KMS-11 (cell line): ENCODE measurements at regions not wholly inside any gene's neighbourhood (a gene's known extent, or its start where the extent isn't known, plus 50 kb on each side); places are given as distances from the start of the nearest gene placed in this dataset.

Experiments
- H2AFZ ChIP-seq: fragments of 200-600 bp; sonication (generic); 2 replicates; pipeline ENCODE4 v1.6.1; 2016; ENCODE audit warnings: antibody characterized with exemption, mixed run types, low read depth
- H3K27ac ChIP-seq: fragments of 200-600 bp; sonication (generic); 2 replicates; pipeline ENCODE4 v1.6.1; 2016; ENCODE audit warnings: mild to moderate bottlenecking, mixed run types
- H3K27me3 ChIP-seq: fragments of 200-600 bp; sonication (generic); 2 replicates; pipeline ENCODE4 v1.6.1; 2017; ENCODE audit warnings: mild to moderate bottlenecking, low read depth, mixed run types, moderate library complexity; ENCODE audit not compliant: insufficient read depth
- H3K36me3 ChIP-seq: fragments of 200-600 bp; sonication (generic); 2 replicates; pipeline ENCODE4 v1.6.1; 2017; ENCODE audit warnings: mild to moderate bottlenecking, mixed run types; ENCODE audit not compliant: insufficient read depth
- H3K4me1 ChIP-seq: fragments of 200-600 bp; sonication (generic); 2 replicates; pipeline ENCODE4 v1.6.1; 2016; ENCODE audit warnings: mild to moderate bottlenecking, low read depth, mixed run types; ENCODE audit not compliant: poor library complexity, severe bottlenecking
- H3K4me2 ChIP-seq: fragments of 200-600 bp; sonication (generic); 2 replicates; pipeline ENCODE4 v1.7.0; 2016; ENCODE audit warnings: mild to moderate bottlenecking, mixed run types
- H3K4me3 ChIP-seq: fragments of 200-600 bp; sonication (generic); IDR thresholded peaks from 2 replicates; pipeline ENCODE4 v1.6.1; 2017; ENCODE audit warnings: low read depth, low read length, mixed read lengths; ENCODE audit not compliant: insufficient read depth
- H3K79me2 ChIP-seq: fragments of 200-600 bp; sonication (generic); 2 replicates; pipeline ENCODE4 v1.6.1; 2016; ENCODE audit warnings: low read depth, mixed run types; ENCODE audit not compliant: insufficient read depth
- H3K9ac ChIP-seq: fragments of 200-600 bp; sonication (generic); 2 replicates; pipeline ENCODE4 v1.6.1; 2016; ENCODE audit warnings: mild to moderate bottlenecking, mixed run types
- H4K20me1 ChIP-seq: fragments of 200-600 bp; sonication (generic); 2 replicates; pipeline ENCODE4 v1.6.1; 2016; ENCODE audit warnings: mild to moderate bottlenecking, mixed run types; ENCODE audit not compliant: insufficient read depth
- CTCF ChIP-seq: fragments of 200-600 bp; sonication (generic); conservative IDR thresholded peaks from 2 replicates; pipeline ENCODE4 v1.6.1; 2017; ENCODE audit warnings: low read depth, mild to moderate bottlenecking, antibody characterized with exemption, low read length, moderate library complexity, mixed read lengths

- H3K9ac ChIP-seq, result no peak overlapping the region
- no peak for TF ChIP-seq CTCF
- no peak overlapping the region for H2AFZ ChIP-seq
- no peaks in the 10 kb centered on the region for H4K20me1 ChIP-seq
- no peaks in the 10 kb centered on the region for H3K36me3 ChIP-seq
- H3K4me3 ChIP-seq, result no peak overlapping the region
- no peaks in the 10 kb centered on the region for H3K79me2 ChIP-seq
- no peak overlapping the region for H3K27ac ChIP-seq
- no peaks in the 10 kb centered on the region for H3K27me3 ChIP-seq
- no peaks in the 10 kb centered on the region for H3K4me1 ChIP-seq
- H3K4me2 ChIP-seq, result no peak overlapping the region
Observed at GRCh38 chr15:87582169-87582568, 674.4 kb downstream of the NTRK3 start.

DNA sequence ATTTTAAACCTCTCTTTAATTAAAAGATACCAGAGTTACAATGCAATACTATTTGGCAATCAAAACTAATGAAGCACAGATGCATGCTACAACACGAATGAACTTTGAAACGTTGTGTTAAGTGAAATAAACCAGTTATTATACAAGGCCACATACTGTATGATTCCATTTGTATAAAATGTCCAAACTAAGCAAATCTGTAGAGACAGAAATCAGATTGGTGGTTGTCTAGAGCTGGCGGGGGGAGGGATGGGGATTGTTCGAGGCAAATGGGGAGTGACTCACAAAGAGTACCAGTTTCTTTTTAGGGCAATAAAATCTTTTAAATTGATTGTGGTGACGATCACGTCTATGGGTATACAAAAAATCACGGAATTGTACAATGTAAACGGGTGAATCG, 677.0 kb downstream of the NTRK3 start:
- no peak for TF ChIP-seq CTCF

GRCh38 chr15:87578776-87579175, 677.8 kb downstream of the NTRK3 start:
- Histone ChIP-seq H3K27me3 (no peaks in the 10 kb centered on the region), H3K4me3 (no peak overlapping the region), H4K20me1 (no peaks in the 10 kb centered on the region), H3K4me2 (no peak overlapping the region), H3K27ac (no peak overlapping the region), H3K9ac (no peak overlapping the region), H3K4me1 (no peaks in the 10 kb centered on the region), H3K79me2 (no peaks in the 10 kb centered on the region), H2AFZ (no peak overlapping the region), H3K36me3 (no peaks in the 10 kb centered on the region)
- no peak for TF ChIP-seq CTCF

More for the DNA sequence above, 677.0 kb downstream of the NTRK3 start:
- H3K36me3 ChIP-seq, result no peaks in the 10 kb centered on the region
- H4K20me1 ChIP-seq, result no peaks in the 10 kb centered on the region
- H3K79me2 ChIP-seq, result no peaks in the 10 kb centered on the region
- no peaks in the 10 kb centered on the region for H3K27me3 ChIP-seq
- H2AFZ ChIP-seq, result no peak overlapping the region
- H3K9ac ChIP-seq, result no peak overlapping the region
- H3K4me2 ChIP-seq, result no peak overlapping the region
- no peak overlapping the region for H3K27ac ChIP-seq
- no peak overlapping the region for H3K4me3 ChIP-seq
- H3K4me1 ChIP-seq, result no peaks in the 10 kb centered on the region

GRCh38 chr15:87577336-87577735, 679.2 kb downstream of the NTRK3 start:
- Histone ChIP-seq H2AFZ (no peak overlapping the region), H3K4me3 (no peak overlapping the region), H3K4me2 (no peak overlapping the region), H3K79me2 (no peaks in the 10 kb centered on the region), H3K4me1 (no peaks in the 10 kb centered on the region), H3K36me3 (no peaks in the 10 kb centered on the region), H3K27ac (no peak overlapping the region), H3K9ac (no peak overlapping the region), H3K27me3 (no peaks in the 10 kb centered on the region), H4K20me1 (no peaks in the 10 kb centered on the region)
- TF ChIP-seq CTCF, result no peak
